ENCODE measurements at regions not wholly inside any gene's neighbourhood (a gene's known extent, or its start where the extent isn't known, plus 50 kb on each side); places are given as distances from the start of the nearest gene placed in this dataset.
"Not testable (repeated sequence)": the region's sequence is repeated elsewhere in the genome, so short reads cannot be mapped to it uniquely, and the experiment has no call there.

GRCh38 chr21:6080941-6081655 lies 4440.3 kb upstream of the TPTE start:
- TF ChIP-seq, protein P1, sequence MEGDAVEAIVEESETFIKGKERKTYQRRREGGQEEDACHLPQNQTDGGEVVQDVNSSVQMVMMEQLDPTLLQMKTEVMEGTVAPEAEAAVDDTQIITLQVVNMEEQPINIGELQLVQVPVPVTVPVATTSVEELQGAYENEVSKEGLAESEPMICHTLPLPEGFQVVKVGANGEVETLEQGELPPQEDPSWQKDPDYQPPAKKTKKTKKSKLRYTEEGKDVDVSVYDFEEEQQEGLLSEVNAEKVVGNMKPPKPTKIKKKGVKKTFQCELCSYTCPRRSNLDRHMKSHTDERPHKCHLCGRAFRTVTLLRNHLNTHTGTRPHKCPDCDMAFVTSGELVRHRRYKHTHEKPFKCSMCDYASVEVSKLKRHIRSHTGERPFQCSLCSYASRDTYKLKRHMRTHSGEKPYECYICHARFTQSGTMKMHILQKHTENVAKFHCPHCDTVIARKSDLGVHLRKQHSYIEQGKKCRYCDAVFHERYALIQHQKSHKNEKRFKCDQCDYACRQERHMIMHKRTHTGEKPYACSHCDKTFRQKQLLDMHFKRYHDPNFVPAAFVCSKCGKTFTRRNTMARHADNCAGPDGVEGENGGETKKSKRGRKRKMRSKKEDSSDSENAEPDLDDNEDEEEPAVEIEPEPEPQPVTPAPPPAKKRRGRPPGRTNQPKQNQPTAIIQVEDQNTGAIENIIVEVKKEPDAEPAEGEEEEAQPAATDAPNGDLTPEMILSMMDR (IDR thresholded peaks at IDR 0.05; ENCODE audit: low read depth, low read length), result not testable (repeated sequence)
- TF ChIP-seq EZH2phosphoT487 (IDR thresholded peaks at IDR 0.05; ENCODE audit: low read depth), result not testable (repeated sequence)

All from OCI-LY3 (cell line).